WTC11 (cell line): ENCODE measurements at regions not wholly inside any gene's neighbourhood (a gene's known extent, or its start where the extent isn't known, plus 50 kb on each side); places are given as distances from the start of the nearest gene placed in this dataset.

ENCODE experiments used
- AR ChIP-seq: fragments of 250-450 bp; sonication (Bioruptor Pico); IDR thresholded peaks from 2 replicates; pipeline ENCODE4 v1.9.0; 2021; ENCODE audit warnings: mild to moderate bottlenecking
- ATF6 ChIP-seq: sonication (generic); formaldehyde crosslinking; IDR thresholded peaks from 2 replicates; pipeline ENCODE4 v1.8.1; 2023; ENCODE audit warnings: mild to moderate bottlenecking, missing genetic modification reagents
- CBFB ChIP-seq: sonication (generic); formaldehyde crosslinking; IDR thresholded peaks from 2 replicates; pipeline ENCODE4 v1.8.1; 2022; ENCODE audit warnings: mild to moderate bottlenecking, low read depth, missing genetic modification reagents
- CREB1 ChIP-seq: sonication (generic); formaldehyde crosslinking; IDR thresholded peaks from 2 replicates; pipeline ENCODE4 v1.8.0; 2023; ENCODE audit warnings: mild to moderate bottlenecking, missing genetic modification reagents
- CTCF ChIP-seq: fragments of 200-600 bp; IDR thresholded peaks from 2 replicates; pipeline ENCODE4 v1.8.0; 2022; ENCODE audit warnings: antibody characterized with exemption
- ELF4 ChIP-seq: sonication (generic); formaldehyde crosslinking; IDR thresholded peaks from 2 replicates; pipeline ENCODE4 v1.8.1; 2022; ENCODE audit warnings: low read depth, mild to moderate bottlenecking, moderate library complexity, missing genetic modification reagents
- ESRRA ChIP-seq: sonication (generic); formaldehyde crosslinking; IDR thresholded peaks from 2 replicates; pipeline ENCODE4 v1.8.1; 2022; ENCODE audit warnings: mild to moderate bottlenecking, missing genetic modification reagents, borderline replicate concordance
- FOXJ3 ChIP-seq: sonication (generic); formaldehyde crosslinking; IDR thresholded peaks from 2 replicates; pipeline ENCODE4 v1.9.0; 2021; ENCODE audit warnings: missing genetic modification reagents, mild to moderate bottlenecking, borderline replicate concordance
- NFYB ChIP-seq: sonication (generic); formaldehyde crosslinking; conservative IDR thresholded peaks from 2 replicates; pipeline ENCODE4 v1.8.0; 2022; ENCODE audit warnings: low read depth, missing genetic modification reagents
- NR3C1 ChIP-seq: sonication (generic); formaldehyde crosslinking; conservative IDR thresholded peaks from 2 replicates; pipeline ENCODE4 v1.8.1; 2023; ENCODE audit warnings: low read depth, mild to moderate bottlenecking, missing genetic modification reagents
- TCF7 ChIP-seq: sonication (generic); formaldehyde crosslinking; IDR thresholded peaks from 2 replicates; pipeline ENCODE4 v1.8.0; 2022; ENCODE audit warnings: mild to moderate bottlenecking, low read depth, missing genetic modification reagents, moderate library complexity
- TEAD4 ChIP-seq: sonication (generic); formaldehyde crosslinking; IDR thresholded peaks from 2 replicates; pipeline ENCODE4 v1.8.0; 2022; ENCODE audit warnings: mild to moderate bottlenecking, missing genetic modification reagents
- ZNF263 ChIP-seq: sonication (generic); formaldehyde crosslinking; IDR thresholded peaks from 2 replicates; pipeline ENCODE4 v1.8.1; 2022; ENCODE audit warnings: low read depth, mild to moderate bottlenecking, moderate library complexity, missing genetic modification reagents

- TF ChIP-seq TCF7 (CRISPR knock-in tag) (no peak), ESRRA (CRISPR knock-in tag) (no peak), CTCF (no peak), CREB1 (CRISPR knock-in tag) (no peak), CBFB (CRISPR knock-in tag) (no peak), NR3C1 (CRISPR knock-in tag) (no peak), NFYB (no peak), ELF4 (CRISPR knock-in tag) (no peak), TEAD4 (no peak), ATF6 (CRISPR knock-in tag) (no peak), FOXJ3 (CRISPR knock-in tag) (no peak), ZNF263 (CRISPR knock-in tag) (no peak), AR (CRISPR knock-in tag) (no peak)
These were observed 217.5 kb downstream of the SKIDA1 start for GRCh38 chr10:21308018-21308417.
